Aorta (tissue), 5 donors: ENCODE measurements at regions not wholly inside any gene's neighbourhood (a gene's known extent, or its start where the extent isn't known, plus 50 kb on each side); places are given as distances from the start of the nearest gene placed in this dataset.

Source experiments
- ATAC-seq: fragments of 200-7000 bp; cut with Tn5 transposase; one replicate; pipeline ENCODE4 v1.9.1; 2022; ENCODE audit warnings: moderate library complexity; ENCODE audit not compliant: low FRiP score
- DNase-seq, 2 donors: peaks; one replicate each; pipeline ENCODE4 v3.0.0-alpha.2; 2020
- H3K27ac ChIP-seq, 2 donors: one replicate each; pipeline ENCODE4 v1.5.1; 2013; ENCODE audit warnings: low read length in 2 of 2, mild to moderate bottlenecking in 2 of 2, moderate library complexity in 2 of 2, control low read depth in 1 of 2, inconsistent platforms in 1 of 2, low read depth in 1 of 2
- H3K27me3 ChIP-seq, 2 donors: one replicate each; pipeline ENCODE4 v1.6.1; 2013; ENCODE audit warnings: control low read depth in 1 of 2, low read length in 1 of 2, mild to moderate bottlenecking in 1 of 2, moderate library complexity in 1 of 2; ENCODE audit not compliant: insufficient read depth in 2 of 2, control insufficient read depth in 1 of 2
- H3K36me3 ChIP-seq, 2 donors: one replicate each; pipeline ENCODE4 v1.6.1; 2013; ENCODE audit warnings: control low read depth in 1 of 2, low read length in 1 of 2, mild to moderate bottlenecking in 1 of 2; ENCODE audit not compliant: insufficient read depth in 2 of 2, control insufficient read depth in 1 of 2
- H3K4me1 ChIP-seq, 2 donors: one replicate each; pipeline ENCODE4 v1.6.1; 2013; ENCODE audit warnings: low read length in 2 of 2, control low read depth in 1 of 2, mild to moderate bottlenecking in 1 of 2, moderate library complexity in 1 of 2; ENCODE audit not compliant: insufficient read depth in 2 of 2, control insufficient read depth in 1 of 2
- H3K4me3 ChIP-seq, 2 donors: one replicate each; pipeline ENCODE4 v1.5.1; 2013; ENCODE audit warnings: low read length in 2 of 2, control low read depth in 1 of 2, mild to moderate bottlenecking in 1 of 2
- H3K9me3 ChIP-seq: one replicate; pipeline ENCODE4 v1.6.1; 2013; ENCODE audit warnings: mild to moderate bottlenecking, low read length; ENCODE audit not compliant: control insufficient read depth
- WGBS, 2 donors: extraction: QIAGEN DNeasy Blood & Tissue Kit; methylation state at CpG; one replicate each; pipeline ENCODE4 v1.1.7; 2013; 5-methylcytosine and 5-hydroxymethylcytosine counted together
- intact Hi-C, 2 donors: fragments of 100-400 bp; cut with DNase I; formaldehyde crosslinking; loops; one replicate each; pipeline versions ENCODE4 v1.14.2 to v1.15.0; 2022
- donor health status: healthy with polysubstance abuse.
- donor health status: Bipolar disorder and iron deficiency.
- donor health status: DM: no; HTN: no; CAD: no.
- donor health status: DM: no; HTN: no; CAD: no.
- donor health status: DM: yes; HTN: yes; CAD: no.

DNA sequence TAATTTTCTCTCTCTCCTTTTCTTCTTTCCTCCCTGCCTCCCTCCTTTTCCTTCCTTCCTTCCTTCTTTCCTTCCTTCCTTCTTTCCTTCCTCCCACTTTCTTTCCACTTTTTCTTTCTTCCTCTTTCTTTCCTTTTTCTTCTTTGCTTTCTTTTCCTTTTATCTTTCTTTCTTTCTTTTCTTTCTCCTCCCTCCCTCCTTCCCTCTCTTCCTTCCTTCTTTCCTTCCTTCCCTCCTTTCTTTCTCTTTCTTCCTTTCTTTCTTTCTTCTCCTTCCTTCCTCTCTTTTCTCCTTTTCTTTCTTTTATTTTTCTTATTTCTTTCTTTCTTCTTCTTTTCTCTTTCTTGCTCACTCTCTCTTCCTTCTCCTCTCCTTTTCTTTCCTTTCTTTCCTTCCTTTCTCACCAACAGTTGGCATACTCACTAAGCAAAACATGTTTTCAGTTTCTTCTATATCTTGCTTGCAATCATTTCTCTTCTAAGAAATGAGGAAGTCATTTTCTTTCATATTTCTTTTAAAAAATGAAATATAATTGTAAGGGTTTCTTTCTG lies 97.1 kb upstream of the MAF start:
- Histone ChIP-seq H3K27ac (no peak overlapping the region), H3K9me3 (no peaks in the 10 kb centered on the region), H3K27me3 (no peaks in the 10 kb centered on the region), H3K4me1 (no peaks in the 10 kb centered on the region), H3K36me3 (no peaks in the 10 kb centered on the region), H3K4me3 (no peak overlapping the region)
- no peak for DNase-seq
- intact Hi-C loops: no loop called here
- ATAC-seq: no peak

GRCh38 chr16:79691007-79691406 lies 90.5 kb upstream of the MAF start:
- DNase-seq (no peak), ATAC-seq (no peak)
- Histone ChIP-seq H3K9me3 (no peaks in the 10 kb centered on the region), H3K36me3 (peaks cover 0 to 2% of the 10 kb centered on the region in 2 donors), H3K27ac (no peak overlapping the region), H3K4me1 (no peaks in the 10 kb centered on the region), H3K4me3 (no peak overlapping the region), H3K27me3 (no peaks in the 10 kb centered on the region)
- WGBS, 2 donors: 82 to 84% methylated on average over 5 of the region's 5 CpGs
- intact Hi-C loops: no loop called here

- Histone ChIP-seq H3K9me3 (no peaks in the 10 kb centered on the region), H3K4me3 (no peak overlapping the region), H3K27me3 (no peaks in the 10 kb centered on the region), H3K27ac (no peak overlapping the region), H3K4me1 (no peaks in the 10 kb centered on the region), H3K36me3 (peaks cover 0 to 2% of the 10 kb centered on the region in 2 donors)
- no peak for DNase-seq
- ATAC-seq: no peak
- WGBS, 2 donors: 85 to 89% methylated on average over 4 of the region's 4 CpGs
- intact Hi-C loops: no loop called here
Measured at GRCh38 chr16:79690159-79690558, 89.6 kb upstream of the MAF start.

- H3K4me1 ChIP-seq: no peaks in the 10 kb centered on the region
- H3K27ac ChIP-seq: no peak overlapping the region
- no peaks in the 10 kb centered on the region for H3K27me3 ChIP-seq
- H3K4me3 ChIP-seq: no peak overlapping the region
- peaks cover 0 to 2% of the 10 kb centered on the region in 2 donors for H3K36me3 ChIP-seq
- intact Hi-C loops: no loop called here
- no peak for ATAC-seq
- H3K9me3 ChIP-seq: no peaks in the 10 kb centered on the region
- DNase-seq: no peak
- 82 to 83% methylated on average over 6 of the region's 6 CpGs for WGBS, 2 donors
Measured at GRCh38 chr16:79687249-79688130, 87.0 kb upstream of the MAF start.

DNA sequence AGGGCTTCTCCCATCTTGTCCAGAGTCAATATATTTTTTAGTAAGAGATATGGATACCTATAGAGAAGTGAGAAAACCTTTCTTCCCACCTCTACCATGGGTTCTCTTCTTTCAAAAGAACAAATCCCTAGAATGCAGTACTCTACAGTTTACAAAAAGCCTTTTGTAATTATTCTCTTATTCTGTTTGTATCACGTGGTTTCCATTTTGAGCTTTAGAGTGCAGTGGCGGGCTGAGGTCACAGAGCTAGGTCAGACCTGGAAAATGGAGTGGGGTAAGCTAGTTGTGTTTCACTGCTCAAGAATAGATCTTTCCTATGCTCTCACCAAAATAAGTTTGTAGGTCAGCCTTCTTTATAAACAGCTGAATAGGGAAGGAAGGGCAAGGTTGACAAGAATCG lies 85.3 kb upstream of the MAF start:
- ATAC-seq (no peak), DNase-seq (no peak)
- H3K27me3 ChIP-seq: no peaks in the 10 kb centered on the region
- H3K9me3 ChIP-seq: no peaks in the 10 kb centered on the region
- WGBS, 2 donors: 97 to 98% methylated on average over 3 of the region's 3 CpGs
- no peak overlapping the region for H3K4me3 ChIP-seq
- no peaks in the 10 kb centered on the region for H3K4me1 ChIP-seq
- no peak overlapping the region for H3K27ac ChIP-seq
- intact Hi-C loops: no loop called here
- peaks cover 0 to 2% of the 10 kb centered on the region in 2 donors for H3K36me3 ChIP-seq

GRCh38 chr16:79679334-79679733 lies 78.8 kb upstream of the MAF start:
- H3K27me3 ChIP-seq: no peaks in the 10 kb centered on the region
- H3K9me3 ChIP-seq: no peaks in the 10 kb centered on the region
- no peak overlapping the region for H3K27ac ChIP-seq
- no peaks in the 10 kb centered on the region for H3K4me1 ChIP-seq
- ATAC-seq (no peak), DNase-seq (no peak)
- no peaks in the 10 kb centered on the region for H3K36me3 ChIP-seq
- no peak overlapping the region for H3K4me3 ChIP-seq
- WGBS, 2 donors: 42 to 58% methylated on average over 1 of the region's 1 CpG
- intact Hi-C loops: no loop called here

DNA sequence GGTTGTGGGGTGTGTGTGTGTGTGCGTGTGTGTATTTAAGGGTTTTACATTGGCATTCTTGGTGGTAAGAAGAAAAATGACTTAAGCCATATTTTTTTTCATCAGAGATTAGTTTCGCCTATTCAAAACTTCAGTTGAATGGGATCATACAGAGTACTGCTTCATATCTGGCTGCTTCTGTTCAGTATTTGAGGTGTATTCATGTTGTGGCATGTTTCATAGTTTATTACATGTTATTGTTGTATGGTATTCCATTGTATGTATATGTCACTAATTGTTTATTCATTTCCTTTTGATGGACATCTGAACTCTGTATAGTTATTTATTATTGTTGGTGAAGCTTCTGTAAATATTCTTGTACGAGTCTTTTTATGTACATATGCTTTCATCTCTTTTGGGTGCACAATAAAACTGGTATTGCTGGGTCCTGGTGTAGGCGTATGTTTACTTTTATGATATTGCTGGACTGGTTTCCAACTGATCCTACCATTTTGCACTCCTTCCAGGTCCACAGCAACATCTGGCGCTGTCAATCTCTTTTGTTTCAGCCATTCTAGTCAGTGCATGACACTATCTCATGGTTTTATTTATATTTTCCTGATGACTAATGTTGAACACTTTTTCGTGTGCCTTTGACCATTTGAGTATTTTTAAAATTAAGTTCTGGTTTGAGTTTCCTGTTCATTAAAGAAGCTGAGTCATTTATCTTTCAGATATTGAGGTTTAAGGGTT lies 77.4 kb upstream of the MAF start:
- H3K27me3 ChIP-seq: no peaks in the 10 kb centered on the region
- no peaks in the 10 kb centered on the region for H3K36me3 ChIP-seq
- ATAC-seq (no peak), DNase-seq (no peak)
- H3K9me3 ChIP-seq: no peaks in the 10 kb centered on the region
- H3K4me3 ChIP-seq: no peak overlapping the region
- peaks cover 1 to 4% of the 10 kb centered on the region in 2 donors for H3K4me1 ChIP-seq
- H3K27ac ChIP-seq: no peak overlapping the region
- WGBS, 2 donors: 67 to 68% methylated on average over 6 of the region's 6 CpGs
- intact Hi-C loops: no loop called here

DNA sequence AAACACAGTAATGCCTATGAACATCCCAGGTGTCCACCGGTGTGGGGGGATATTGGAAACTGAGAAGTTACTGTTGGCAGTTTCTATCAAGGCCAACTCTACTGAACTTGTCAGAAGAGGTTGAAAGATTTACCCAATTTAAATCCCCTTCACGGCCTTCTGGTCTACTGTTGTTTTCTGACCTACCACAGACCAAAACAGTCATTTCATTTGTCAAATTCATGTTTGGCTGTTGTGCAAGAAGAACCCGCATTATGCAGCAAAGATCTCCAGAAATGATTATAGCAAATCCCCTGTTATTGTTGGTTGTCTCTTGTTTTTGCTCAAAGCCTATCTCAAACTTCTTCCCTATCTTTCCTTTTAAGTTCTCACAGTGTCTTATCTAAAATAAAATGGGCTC lies 73.1 kb upstream of the MAF start:
- intact Hi-C loops: loop anchor here (5.0 kb wide), 2 partner anchors 34 to 44 kb away; no protein-coding TSS in a partner anchor
- H3K36me3 ChIP-seq: no peaks in the 10 kb centered on the region
- DNase-seq: no peak
- WGBS, 2 donors: 4 to 13% methylated on average over 3 of the region's 3 CpGs
- no peaks in the 10 kb centered on the region for H3K9me3 ChIP-seq
- no peaks in the 10 kb centered on the region for H3K27me3 ChIP-seq
- peak overlapping the region; percentile 63 to 87 for H3K27ac ChIP-seq
- ATAC-seq: no peak
- no peak overlapping the region for H3K4me3 ChIP-seq
- H3K4me1 ChIP-seq: peaks cover 1 to 11% of the 10 kb centered on the region in 2 donors
